ENCODE measurements at regions not wholly inside any gene's neighbourhood (a gene's known extent, or its start where the extent isn't known, plus 50 kb on each side); places are given as distances from the start of the nearest gene placed in this dataset.

- TF ChIP-seq CTCF (IDR thresholded peaks at IDR 0.05; ENCODE audit: low read length) (no peak), EZH2 (IDR thresholded peaks at IDR 0.05; ENCODE audit: borderline replicate concordance, low read length) (no peak)
Measured at GRCh38 chr5:166493612-166494011, 1797.8 kb upstream of the WWC1 start.
